Keratinocyte (primary cell): ENCODE measurements at regions not wholly inside any gene's neighbourhood (a gene's known extent, or its start where the extent isn't known, plus 50 kb on each side); places are given as distances from the start of the nearest gene placed in this dataset.

Experiments used
- DNase-seq: peaks from one replicate; pipeline ENCODE4 v3.0.0-alpha.2; 2011; ENCODE audit warnings: low read depth, missing footprints, low spot score
- FAIRE-seq: peaks from 2 replicates; lab custom pipeline; 2011; peaks lifted over from hg19 to GRCh38; lab: Jason Lieb, UNC
- H2AFZ ChIP-seq: 2 replicates; pipeline ENCODE4 v1.6.0; 2012; ENCODE audit warnings: low read length, control low read depth, inconsistent platforms; ENCODE audit not compliant: control insufficient read depth
- H3K27ac ChIP-seq: 2 replicates; pipeline ENCODE4 v1.5.1; 2011; ENCODE audit warnings: low read length; ENCODE audit not compliant: control insufficient read depth, insufficient read depth
- H3K27me3 ChIP-seq: 3 replicates; pipeline ENCODE4 v1.6.0; 2011; ENCODE audit warnings: low read length; ENCODE audit not compliant: control insufficient read depth, insufficient read depth; ENCODE audit errors: extremely low read depth
- H3K36me3 ChIP-seq, 2 experiments: 2 replicates in 1 of 2; 3 replicates in 1 of 2; pipeline ENCODE4 v1.5.1; 2011; ENCODE audit warnings: low read length in 2 of 2, mild to moderate bottlenecking in 1 of 2; ENCODE audit not compliant: control insufficient read depth in 2 of 2, insufficient read depth in 2 of 2; ENCODE audit errors: extremely low read depth in 1 of 2
- H3K4me1 ChIP-seq: 3 replicates; pipeline ENCODE4 v1.5.1; 2011; ENCODE audit warnings: low read length; ENCODE audit not compliant: control insufficient read depth, insufficient read depth; ENCODE audit errors: extremely low read depth
- H3K4me2 ChIP-seq: 3 replicates; pipeline ENCODE4 v1.6.0; 2011; ENCODE audit warnings: low read depth, low read length; ENCODE audit not compliant: control insufficient read depth, insufficient read depth; ENCODE audit errors: extremely low read depth
- H3K4me3 ChIP-seq, 3 experiments: fragments of 200-600 bp in 1 of 3; sonication (generic) in 1 of 3; 2 replicates in 2 of 3; 3 replicates in 1 of 3; pipeline ENCODE4 v1.5.1; 2011 to 2016; ENCODE audit warnings: low read length in 3 of 3, mild to moderate bottlenecking in 3 of 3, control low read depth in 2 of 3, inconsistent platforms in 1 of 3, low read depth in 1 of 3, mixed read lengths in 1 of 3, mixed run types in 1 of 3, moderate library complexity in 1 of 3; ENCODE audit not compliant: control insufficient read depth in 2 of 3, insufficient read depth in 2 of 3; ENCODE audit errors: extremely low read depth in 1 of 3
- H3K79me2 ChIP-seq: 2 replicates; pipeline ENCODE4 v1.6.0; 2012; ENCODE audit warnings: low read length; ENCODE audit not compliant: control insufficient read depth, insufficient read depth
- H3K9ac ChIP-seq: 3 replicates; pipeline ENCODE4 v1.6.0; 2011; ENCODE audit warnings: low read length; ENCODE audit not compliant: control insufficient read depth, insufficient read depth; ENCODE audit errors: extremely low read depth
- H3K9me1 ChIP-seq: 3 replicates; pipeline ENCODE4 v1.6.0; 2011; ENCODE audit warnings: low read length; ENCODE audit not compliant: control insufficient read depth, insufficient read depth; ENCODE audit errors: extremely low read depth
- H3K9me3 ChIP-seq: 2 replicates; pipeline ENCODE4 v1.5.1; 2012; ENCODE audit warnings: low read depth, low read length; ENCODE audit not compliant: control insufficient read depth
- H4K20me1 ChIP-seq: 3 replicates; pipeline ENCODE4 v1.6.0; 2011; ENCODE audit warnings: low read length; ENCODE audit not compliant: control insufficient read depth, insufficient read depth; ENCODE audit errors: extremely low read depth
- CTCF ChIP-seq, 3 experiments: IDR thresholded peaks in 1 of 3; conservative IDR thresholded peaks in 1 of 3; optimal IDR thresholded peaks in 1 of 3; 2 replicates in 2 of 3; 3 replicates in 1 of 3; pipeline versions ENCODE3 to v1.5.1; 2011; ENCODE audit warnings: low read length in 3 of 3, mild to moderate bottlenecking in 3 of 3, moderate library complexity in 2 of 3, control low read depth in 1 of 3, inconsistent platforms in 1 of 3; ENCODE audit not compliant: insufficient read depth in 2 of 3; ENCODE audit errors: extremely low read depth in 1 of 3
- EZH2 ChIP-seq: IDR thresholded peaks from one replicate; pipeline ENCODE4 v1.6.1; 2012; ENCODE audit warnings: inconsistent platforms, mild to moderate bottlenecking, low read length, moderate library complexity
- dilution Hi-C: fragments of 300-500 bp; cut with MboI; formaldehyde crosslinking; loops from one replicate; pipeline ENCODE4 v1.7.0; 2020; ENCODE audit warnings: low sequenced_read_pairs; ENCODE audit not compliant: extremely low pct_ligation_motif_present

- H3K4me3 ChIP-seq = no peak overlapping the region
- H3K27ac ChIP-seq = no peak overlapping the region
- H3K9me3 ChIP-seq = no peaks in the 10 kb centered on the region
- no peak for TF ChIP-seq CTCF (optimal IDR thresholded peaks at IDR 0.05 in 1 of 3, IDR thresholded peaks at IDR 0.05 in 1 of 3, conservative IDR thresholded peaks at IDR 0.05 in 1 of 3; ENCODE audit: extremely low read depth in 1 of 3, insufficient read depth in 2 of 3, low read length in 3 of 3)
- no peak for TF ChIP-seq EZH2
- no peaks in the 10 kb centered on the region for H3K79me2 ChIP-seq
- no peak overlapping the region for H3K9ac ChIP-seq
- DNase-seq = no peak
- no peaks in the 10 kb centered on the region for H3K36me3 ChIP-seq
- no peaks in the 10 kb centered on the region for H4K20me1 ChIP-seq
- dilution Hi-C loops = no loop called here
- no peaks in the 10 kb centered on the region for H3K9me1 ChIP-seq
- FAIRE-seq = no peak
- no peaks in the 10 kb centered on the region for H3K4me1 ChIP-seq
- H2AFZ ChIP-seq = no peak overlapping the region
- H3K27me3 ChIP-seq = no peaks in the 10 kb centered on the region
- H3K4me2 ChIP-seq = no peak overlapping the region
Observed at GRCh38 chr4:79476196-79476595, 68.2 kb upstream of the GK2 start.

- no peak overlapping the region for H3K4me3 ChIP-seq
- no peaks in the 10 kb centered on the region for H3K9me3 ChIP-seq
- TF ChIP-seq CTCF (optimal IDR thresholded peaks at IDR 0.05 in 1 of 3, IDR thresholded peaks at IDR 0.05 in 1 of 3, conservative IDR thresholded peaks at IDR 0.05 in 1 of 3; ENCODE audit: extremely low read depth in 1 of 3, insufficient read depth in 2 of 3, low read length in 3 of 3) (no peak), EZH2 (no peak)
- no peaks in the 10 kb centered on the region for H3K79me2 ChIP-seq
- no peaks in the 10 kb centered on the region for H3K27me3 ChIP-seq
- dilution Hi-C loops = no loop called here
- DNase-seq = no peak
- no peak overlapping the region for H3K4me2 ChIP-seq
- H3K27ac ChIP-seq = no peak overlapping the region
- no peaks in the 10 kb centered on the region for H3K4me1 ChIP-seq
- no peaks in the 10 kb centered on the region for H3K36me3 ChIP-seq
- H3K9ac ChIP-seq = no peak overlapping the region
- H2AFZ ChIP-seq = no peak overlapping the region
- FAIRE-seq = no peak
- no peaks in the 10 kb centered on the region for H3K9me1 ChIP-seq
- H4K20me1 ChIP-seq = no peaks in the 10 kb centered on the region
Observed at GRCh38 chr4:79473439-79473724, 65.4 kb upstream of the GK2 start.
